WTC11 (cell line): ENCODE measurements at regions not wholly inside any gene's neighbourhood (a gene's known extent, or its start where the extent isn't known, plus 50 kb on each side); places are given as distances from the start of the nearest gene placed in this dataset.

Experiments
- ATF2 ChIP-seq: sonication (generic); formaldehyde crosslinking; IDR thresholded peaks from 2 replicates; pipeline ENCODE4 v1.8.1; 2022; ENCODE audit warnings: low read depth, missing genetic modification reagents, borderline replicate concordance
- CTCF ChIP-seq: fragments of 200-600 bp; IDR thresholded peaks from 2 replicates; pipeline ENCODE4 v1.8.0; 2022; ENCODE audit warnings: antibody characterized with exemption
- ESRRA ChIP-seq: sonication (generic); formaldehyde crosslinking; IDR thresholded peaks from 2 replicates; pipeline ENCODE4 v1.8.1; 2022; ENCODE audit warnings: mild to moderate bottlenecking, missing genetic modification reagents, borderline replicate concordance
- FOXK1 ChIP-seq: sonication (generic); formaldehyde crosslinking; IDR thresholded peaks from 2 replicates; pipeline ENCODE4 v1.8.0; 2022; ENCODE audit warnings: mild to moderate bottlenecking, moderate library complexity, missing genetic modification reagents
- NFE2L1 ChIP-seq: sonication (generic); formaldehyde crosslinking; IDR thresholded peaks from 2 replicates; pipeline ENCODE4 v1.8.1; 2023; ENCODE audit warnings: missing genetic modification reagents
- NFYB ChIP-seq: sonication (generic); formaldehyde crosslinking; conservative IDR thresholded peaks from 2 replicates; pipeline ENCODE4 v1.8.0; 2022; ENCODE audit warnings: low read depth, missing genetic modification reagents

- TF ChIP-seq NFYB (CRISPR knock-in tag) (no peak), ATF2 (CRISPR knock-in tag) (no peak), CTCF (no peak), NFE2L1 (CRISPR knock-in tag) (no peak), FOXK1 (CRISPR knock-in tag) (no peak), ESRRA (no peak)
Measured at GRCh38 chrX:67426946-67427345, 116.9 kb upstream of the AR start.
